WTC11 (cell line): ENCODE measurements at regions not wholly inside any gene's neighbourhood (a gene's known extent, or its start where the extent isn't known, plus 50 kb on each side); places are given as distances from the start of the nearest gene placed in this dataset.

Source experiments
- ATAC-seq: fragments of 200-7000 bp; cut with Tn5 transposase; 2 replicates; pipeline ENCODE4 v1.10.0; 2021; ENCODE audit warnings: mild to moderate bottlenecking, moderate library complexity
- CTCF ChIA-PET: fragments of 300-600 bp; sonication (Branson Sonifier 250); formaldehyde crosslinking; loops from one replicate; lab custom pipeline; 2021; ENCODE audit warnings: antibody characterized with exemption; lab: Charles Lee
- POLR2A ChIA-PET: fragments of 350-600 bp; sonication (Branson Sonifier 250); formaldehyde crosslinking; loops from one replicate; lab custom pipeline; 2021; ENCODE audit warnings: antibody characterized with exemption; lab: Charles Lee
- DNase-seq: peaks from one replicate; pipeline ENCODE4 v3.0.0; 2021; ENCODE audit warnings: low spot score
- H3K27ac Mint-ChIP-seq: 2 replicates; pipeline ENCODE4 v1.8.0; 2021; ENCODE audit warnings: mixed read lengths
- H3K27me3 Mint-ChIP-seq: 2 replicates; pipeline ENCODE4 v1.8.0; 2021; ENCODE audit warnings: low read depth, mild to moderate bottlenecking, moderate library complexity, mixed read lengths
- H3K36me3 Mint-ChIP-seq: 2 replicates; pipeline ENCODE4 v1.8.0; 2021; ENCODE audit warnings: mixed read lengths
- H3K4me1 Mint-ChIP-seq: 2 replicates; pipeline ENCODE4 v1.8.0; 2022; ENCODE audit warnings: mixed read lengths
- H3K4me3 Mint-ChIP-seq: 2 replicates; pipeline ENCODE4 v1.8.0; 2021; ENCODE audit warnings: mild to moderate bottlenecking, moderate library complexity, mixed read lengths
- H3K9me3 Mint-ChIP-seq: 2 replicates; pipeline ENCODE4 v1.8.0; 2021; ENCODE audit warnings: mixed read lengths
- ATF1 ChIP-seq: sonication (generic); formaldehyde crosslinking; IDR thresholded peaks from 2 replicates; pipeline ENCODE4 v1.8.1; 2023; ENCODE audit warnings: mild to moderate bottlenecking, moderate library complexity, missing genetic modification reagents
- CREB1 ChIP-seq: sonication (generic); formaldehyde crosslinking; IDR thresholded peaks from 2 replicates; pipeline ENCODE4 v1.8.0; 2023; ENCODE audit warnings: mild to moderate bottlenecking, missing genetic modification reagents
- FOXJ3 ChIP-seq: sonication (generic); formaldehyde crosslinking; IDR thresholded peaks from 2 replicates; pipeline ENCODE4 v1.9.0; 2021; ENCODE audit warnings: missing genetic modification reagents, mild to moderate bottlenecking, borderline replicate concordance
- GTF2I ChIP-seq: fragments of 250-450 bp; sonication (Bioruptor Pico); conservative IDR thresholded peaks from 2 replicates; pipeline ENCODE4 v1.4.0; 2021; ENCODE audit warnings: mild to moderate bottlenecking
- HMGA2 ChIP-seq: fragments of 250-450 bp; sonication (Bioruptor Pico); IDR thresholded peaks from 2 replicates; pipeline ENCODE4 v1.4.0; 2021; ENCODE audit warnings: mild to moderate bottlenecking, moderate library complexity
- NR3C1 ChIP-seq: sonication (generic); formaldehyde crosslinking; conservative IDR thresholded peaks from 2 replicates; pipeline ENCODE4 v1.8.1; 2023; ENCODE audit warnings: low read depth, mild to moderate bottlenecking, missing genetic modification reagents
- OVOL2 ChIP-seq: fragments of 250-450 bp; sonication (Bioruptor Pico); IDR thresholded peaks from 2 replicates; pipeline ENCODE4 v1.9.0; 2021; ENCODE audit warnings: mild to moderate bottlenecking, borderline replicate concordance
- PRRX2 ChIP-seq: fragments of 250-450 bp; sonication (Bioruptor Pico); IDR thresholded peaks from 2 replicates; pipeline ENCODE4 v1.8.0; 2021; ENCODE audit warnings: mild to moderate bottlenecking
- RORB ChIP-seq: fragments of 250-450 bp; sonication (Bioruptor Pico); IDR thresholded peaks from 2 replicates; pipeline ENCODE4 v1.9.0; 2021; ENCODE audit warnings: mild to moderate bottlenecking
- SOX15 ChIP-seq: fragments of 250-450 bp; sonication (Bioruptor Pico); IDR thresholded peaks from 2 replicates; pipeline ENCODE4 v1.9.0; 2021; ENCODE audit warnings: mild to moderate bottlenecking
- SP1 ChIP-seq: sonication (generic); formaldehyde crosslinking; conservative IDR thresholded peaks from 2 replicates; pipeline ENCODE4 v1.8.1; 2022; ENCODE audit warnings: missing genetic modification reagents
- TCF7 ChIP-seq: sonication (generic); formaldehyde crosslinking; IDR thresholded peaks from 2 replicates; pipeline ENCODE4 v1.8.0; 2022; ENCODE audit warnings: mild to moderate bottlenecking, low read depth, missing genetic modification reagents, moderate library complexity
- TEAD1 ChIP-seq: sonication (generic); formaldehyde crosslinking; IDR thresholded peaks from 2 replicates; pipeline ENCODE4 v1.8.0; 2022; ENCODE audit warnings: mild to moderate bottlenecking, missing genetic modification reagents
- TEAD4 ChIP-seq: sonication (generic); formaldehyde crosslinking; IDR thresholded peaks from 2 replicates; pipeline ENCODE4 v1.8.0; 2022; ENCODE audit warnings: mild to moderate bottlenecking, missing genetic modification reagents
- ZNF423 ChIP-seq: fragments of 250-450 bp; sonication (Bioruptor Pico); IDR thresholded peaks from 2 replicates; pipeline ENCODE4 v2.1.2; 2022; ENCODE audit warnings: mild to moderate bottlenecking, moderate library complexity
- TF ChIP-seq, protein P1 (sequence below): fragments of 250-450 bp; sonication (Bioruptor Pico); conservative IDR thresholded peaks from 2 replicates; pipeline ENCODE4 v1.9.0; 2021; ENCODE audit warnings: mild to moderate bottlenecking
- TF ChIP-seq, protein P2 (sequence below): fragments of 200-600 bp; IDR thresholded peaks from 2 replicates; pipeline ENCODE4 v1.8.0; 2022; ENCODE audit warnings: antibody characterized with exemption
- TF ChIP-seq, protein P3 (sequence below): sonication (generic); formaldehyde crosslinking; IDR thresholded peaks from 2 replicates; pipeline ENCODE4 v1.8.1; 2023; ENCODE audit warnings: mild to moderate bottlenecking, missing genetic modification reagents, moderate library complexity
- TF ChIP-seq, protein P4 (sequence below): sonication (generic); formaldehyde crosslinking; IDR thresholded peaks from 2 replicates; pipeline ENCODE4 v1.8.0; 2023; ENCODE audit warnings: missing genetic modification reagents, mild to moderate bottlenecking, borderline replicate concordance
- TF ChIP-seq, protein P5 (sequence below): sonication (generic); formaldehyde crosslinking; IDR thresholded peaks from 2 replicates; pipeline ENCODE4 v1.8.0; 2022; ENCODE audit warnings: missing genetic modification reagents

DNA sequence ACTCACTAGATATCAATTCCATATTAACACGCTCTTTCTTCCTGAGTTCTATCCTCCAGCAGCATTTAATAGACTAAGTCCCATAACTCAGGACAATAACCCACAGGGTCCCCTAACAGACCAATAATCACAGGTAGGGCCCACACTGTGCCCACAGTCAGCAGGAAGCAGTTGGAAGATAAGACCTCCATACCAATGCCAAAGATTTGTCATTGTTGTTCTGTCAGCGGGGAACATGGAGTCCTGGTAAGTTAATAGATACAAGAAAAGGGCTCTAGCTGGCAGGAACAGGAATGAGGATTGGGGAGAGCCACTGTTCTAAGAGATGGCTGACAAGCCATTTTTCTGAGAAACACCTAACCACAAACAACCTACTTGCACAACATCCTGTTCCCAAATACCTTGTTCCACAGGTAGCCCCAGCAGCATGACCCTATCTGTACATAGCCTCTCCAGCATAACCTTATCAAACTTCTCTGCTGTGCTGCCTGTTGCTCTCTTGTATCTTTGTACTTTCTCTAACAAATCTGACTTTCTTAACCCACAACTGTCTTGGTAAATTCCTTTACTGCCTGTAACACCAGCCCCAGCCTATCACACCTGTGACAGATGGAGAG lies 142.0 kb upstream of the KCNJ15 start:
- DNase-seq: no peak
- ChIA-PET CTCF (no interaction called here), POLR2A (no interaction called here)
- Mint-ChIP-seq H3K27me3 (0 out of 2 replicates have a peak, but pooled peaks cover 2% of the 10 kb centered on the region), H3K27ac (no peak overlapping the region), H3K4me3 (no peak overlapping the region), H3K36me3 (0 out of 2 replicates have a peak, but pooled peaks cover under 1% of the 10 kb centered on the region), H3K9me3 (peaks cover 17% of the 10 kb centered on the region), H3K4me1 (no peaks in the 10 kb centered on the region)
- TF ChIP-seq TEAD4 (no peak), SOX15 (CRISPR knock-in tag) (no peak), CREB1 (CRISPR knock-in tag) (no peak), ATF1 (no peak), ZNF423 (CRISPR knock-in tag) (no peak), GTF2I (no peak), TCF7 (CRISPR knock-in tag) (no peak), NR3C1 (no peak), HMGA2 (CRISPR knock-in tag) (no peak), OVOL2 (CRISPR knock-in tag) (no peak), RORB (no peak), SP1 (CRISPR knock-in tag) (no peak), TEAD1 (no peak), PRRX2 (CRISPR knock-in tag) (no peak), FOXJ3 (CRISPR knock-in tag) (no peak)
- TF ChIP-seq, protein P1, sequence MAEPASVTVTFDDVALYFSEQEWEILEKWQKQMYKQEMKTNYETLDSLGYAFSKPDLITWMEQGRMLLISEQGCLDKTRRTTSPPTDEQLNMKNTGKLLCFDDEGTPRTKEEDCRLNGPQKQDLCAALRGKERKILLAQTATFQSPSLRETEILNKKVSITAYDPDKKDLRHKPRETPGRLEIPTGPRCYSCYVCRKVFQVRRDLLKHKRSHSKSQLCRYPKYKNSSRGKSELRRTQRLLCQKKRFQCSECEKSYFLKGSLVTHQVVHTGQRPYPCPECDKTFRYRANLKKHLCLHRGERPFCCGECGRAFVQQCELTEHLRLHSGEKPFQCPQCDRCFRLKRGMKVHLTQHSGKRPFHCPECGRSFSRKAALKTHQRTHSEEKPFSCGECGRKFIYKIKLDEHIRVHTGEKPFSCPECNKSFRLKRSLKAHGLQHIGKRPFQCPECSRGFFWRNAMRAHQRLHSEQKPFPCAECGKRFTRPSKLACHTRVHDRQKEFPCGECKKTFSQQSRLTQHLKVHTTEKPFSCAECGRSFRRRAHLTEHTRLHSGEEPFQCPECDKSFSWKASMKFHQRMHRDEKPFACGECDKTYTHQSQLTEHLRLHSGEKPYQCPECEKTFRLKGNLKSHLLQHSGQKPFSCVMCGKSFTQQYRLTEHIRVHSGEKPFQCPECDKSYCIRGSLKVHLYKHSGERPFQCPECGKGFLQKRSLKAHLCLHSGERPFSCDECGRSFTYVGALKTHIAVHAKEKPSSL: no peak
- TF ChIP-seq, protein P2, sequence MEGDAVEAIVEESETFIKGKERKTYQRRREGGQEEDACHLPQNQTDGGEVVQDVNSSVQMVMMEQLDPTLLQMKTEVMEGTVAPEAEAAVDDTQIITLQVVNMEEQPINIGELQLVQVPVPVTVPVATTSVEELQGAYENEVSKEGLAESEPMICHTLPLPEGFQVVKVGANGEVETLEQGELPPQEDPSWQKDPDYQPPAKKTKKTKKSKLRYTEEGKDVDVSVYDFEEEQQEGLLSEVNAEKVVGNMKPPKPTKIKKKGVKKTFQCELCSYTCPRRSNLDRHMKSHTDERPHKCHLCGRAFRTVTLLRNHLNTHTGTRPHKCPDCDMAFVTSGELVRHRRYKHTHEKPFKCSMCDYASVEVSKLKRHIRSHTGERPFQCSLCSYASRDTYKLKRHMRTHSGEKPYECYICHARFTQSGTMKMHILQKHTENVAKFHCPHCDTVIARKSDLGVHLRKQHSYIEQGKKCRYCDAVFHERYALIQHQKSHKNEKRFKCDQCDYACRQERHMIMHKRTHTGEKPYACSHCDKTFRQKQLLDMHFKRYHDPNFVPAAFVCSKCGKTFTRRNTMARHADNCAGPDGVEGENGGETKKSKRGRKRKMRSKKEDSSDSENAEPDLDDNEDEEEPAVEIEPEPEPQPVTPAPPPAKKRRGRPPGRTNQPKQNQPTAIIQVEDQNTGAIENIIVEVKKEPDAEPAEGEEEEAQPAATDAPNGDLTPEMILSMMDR: no peak
- TF ChIP-seq, protein P3, sequence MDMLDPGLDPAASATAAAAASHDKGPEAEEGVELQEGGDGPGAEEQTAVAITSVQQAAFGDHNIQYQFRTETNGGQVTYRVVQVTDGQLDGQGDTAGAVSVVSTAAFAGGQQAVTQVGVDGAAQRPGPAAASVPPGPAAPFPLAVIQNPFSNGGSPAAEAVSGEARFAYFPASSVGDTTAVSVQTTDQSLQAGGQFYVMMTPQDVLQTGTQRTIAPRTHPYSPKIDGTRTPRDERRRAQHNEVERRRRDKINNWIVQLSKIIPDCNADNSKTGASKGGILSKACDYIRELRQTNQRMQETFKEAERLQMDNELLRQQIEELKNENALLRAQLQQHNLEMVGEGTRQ: no peak
- TF ChIP-seq, protein P4, sequence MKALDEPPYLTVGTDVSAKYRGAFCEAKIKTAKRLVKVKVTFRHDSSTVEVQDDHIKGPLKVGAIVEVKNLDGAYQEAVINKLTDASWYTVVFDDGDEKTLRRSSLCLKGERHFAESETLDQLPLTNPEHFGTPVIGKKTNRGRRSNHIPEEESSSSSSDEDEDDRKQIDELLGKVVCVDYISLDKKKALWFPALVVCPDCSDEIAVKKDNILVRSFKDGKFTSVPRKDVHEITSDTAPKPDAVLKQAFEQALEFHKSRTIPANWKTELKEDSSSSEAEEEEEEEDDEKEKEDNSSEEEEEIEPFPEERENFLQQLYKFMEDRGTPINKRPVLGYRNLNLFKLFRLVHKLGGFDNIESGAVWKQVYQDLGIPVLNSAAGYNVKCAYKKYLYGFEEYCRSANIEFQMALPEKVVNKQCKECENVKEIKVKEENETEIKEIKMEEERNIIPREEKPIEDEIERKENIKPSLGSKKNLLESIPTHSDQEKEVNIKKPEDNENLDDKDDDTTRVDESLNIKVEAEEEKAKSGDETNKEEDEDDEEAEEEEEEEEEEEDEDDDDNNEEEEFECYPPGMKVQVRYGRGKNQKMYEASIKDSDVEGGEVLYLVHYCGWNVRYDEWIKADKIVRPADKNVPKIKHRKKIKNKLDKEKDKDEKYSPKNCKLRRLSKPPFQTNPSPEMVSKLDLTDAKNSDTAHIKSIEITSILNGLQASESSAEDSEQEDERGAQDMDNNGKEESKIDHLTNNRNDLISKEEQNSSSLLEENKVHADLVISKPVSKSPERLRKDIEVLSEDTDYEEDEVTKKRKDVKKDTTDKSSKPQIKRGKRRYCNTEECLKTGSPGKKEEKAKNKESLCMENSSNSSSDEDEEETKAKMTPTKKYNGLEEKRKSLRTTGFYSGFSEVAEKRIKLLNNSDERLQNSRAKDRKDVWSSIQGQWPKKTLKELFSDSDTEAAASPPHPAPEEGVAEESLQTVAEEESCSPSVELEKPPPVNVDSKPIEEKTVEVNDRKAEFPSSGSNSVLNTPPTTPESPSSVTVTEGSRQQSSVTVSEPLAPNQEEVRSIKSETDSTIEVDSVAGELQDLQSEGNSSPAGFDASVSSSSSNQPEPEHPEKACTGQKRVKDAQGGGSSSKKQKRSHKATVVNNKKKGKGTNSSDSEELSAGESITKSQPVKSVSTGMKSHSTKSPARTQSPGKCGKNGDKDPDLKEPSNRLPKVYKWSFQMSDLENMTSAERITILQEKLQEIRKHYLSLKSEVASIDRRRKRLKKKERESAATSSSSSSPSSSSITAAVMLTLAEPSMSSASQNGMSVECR (CRISPR knock-in tag): no peak
- TF ChIP-seq, protein P5, sequence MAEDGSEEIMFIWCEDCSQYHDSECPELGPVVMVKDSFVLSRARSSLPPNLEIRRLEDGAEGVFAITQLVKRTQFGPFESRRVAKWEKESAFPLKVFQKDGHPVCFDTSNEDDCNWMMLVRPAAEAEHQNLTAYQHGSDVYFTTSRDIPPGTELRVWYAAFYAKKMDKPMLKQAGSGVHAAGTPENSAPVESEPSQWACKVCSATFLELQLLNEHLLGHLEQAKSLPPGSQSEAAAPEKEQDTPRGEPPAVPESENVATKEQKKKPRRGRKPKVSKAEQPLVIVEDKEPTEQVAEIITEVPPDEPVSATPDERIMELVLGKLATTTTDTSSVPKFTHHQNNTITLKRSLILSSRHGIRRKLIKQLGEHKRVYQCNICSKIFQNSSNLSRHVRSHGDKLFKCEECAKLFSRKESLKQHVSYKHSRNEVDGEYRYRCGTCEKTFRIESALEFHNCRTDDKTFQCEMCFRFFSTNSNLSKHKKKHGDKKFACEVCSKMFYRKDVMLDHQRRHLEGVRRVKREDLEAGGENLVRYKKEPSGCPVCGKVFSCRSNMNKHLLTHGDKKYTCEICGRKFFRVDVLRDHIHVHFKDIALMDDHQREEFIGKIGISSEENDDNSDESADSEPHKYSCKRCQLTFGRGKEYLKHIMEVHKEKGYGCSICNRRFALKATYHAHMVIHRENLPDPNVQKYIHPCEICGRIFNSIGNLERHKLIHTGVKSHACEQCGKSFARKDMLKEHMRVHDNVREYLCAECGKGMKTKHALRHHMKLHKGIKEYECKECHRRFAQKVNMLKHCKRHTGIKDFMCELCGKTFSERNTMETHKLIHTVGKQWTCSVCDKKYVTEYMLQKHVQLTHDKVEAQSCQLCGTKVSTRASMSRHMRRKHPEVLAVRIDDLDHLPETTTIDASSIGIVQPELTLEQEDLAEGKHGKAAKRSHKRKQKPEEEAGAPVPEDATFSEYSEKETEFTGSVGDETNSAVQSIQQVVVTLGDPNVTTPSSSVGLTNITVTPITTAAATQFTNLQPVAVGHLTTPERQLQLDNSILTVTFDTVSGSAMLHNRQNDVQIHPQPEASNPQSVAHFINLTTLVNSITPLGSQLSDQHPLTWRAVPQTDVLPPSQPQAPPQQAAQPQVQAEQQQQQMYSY: no peak
- no peak for ATAC-seq
